Astrocyte of the spinal cord (primary cell): ENCODE measurements at regions not wholly inside any gene's neighbourhood (a gene's known extent, or its start where the extent isn't known, plus 50 kb on each side); places are given as distances from the start of the nearest gene placed in this dataset.
"Not testable (repeated sequence)": the region's sequence is repeated elsewhere in the genome, so short reads cannot be mapped to it uniquely, and the experiment has no call there.

ENCODE experiments used
- DNase-seq: peaks from one replicate; pipeline ENCODE4 v3.0.0; 2011; ENCODE audit warnings: low read depth, low spot score
- H3K4me3 ChIP-seq: 2 replicates; pipeline ENCODE4 v1.5.1; 2011; ENCODE audit warnings: low read depth, mild to moderate bottlenecking, low read length, moderate library complexity
- in situ Hi-C: cut with HindIII; loops from 2 replicates; pipeline ENCODE4 v1.10.0; 2017; ENCODE audit warnings: low sequenced_read_pairs
- TF ChIP-seq, protein P1 (sequence below): IDR thresholded peaks from 2 replicates; pipeline ENCODE4 v1.5.1; 2012; ENCODE audit warnings: low read depth, mild to moderate bottlenecking, low read length, inconsistent platforms

DNA sequence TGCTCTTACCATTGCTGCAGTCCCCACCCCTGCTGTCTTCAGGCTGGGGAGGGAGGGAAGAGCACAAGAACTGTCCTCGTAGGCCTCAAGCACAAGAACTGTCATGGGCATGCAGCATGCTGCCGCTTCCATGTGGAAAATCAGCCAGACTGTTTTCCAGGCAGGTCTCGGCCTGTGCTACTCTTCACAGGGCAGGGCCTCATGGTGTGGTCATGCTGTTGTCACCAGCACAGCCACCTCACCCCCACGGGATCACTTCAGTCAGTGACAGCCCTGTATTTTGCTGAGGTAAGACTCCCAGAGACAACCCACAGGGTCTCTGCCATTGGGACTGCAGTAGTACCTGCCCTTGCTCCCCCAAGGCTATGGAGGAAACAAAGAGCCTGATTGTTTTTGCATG is 205.3 kb downstream of the NAP1L3 start:
- DNase-seq = no peak
- H3K4me3 ChIP-seq = no peak overlapping the region
- TF ChIP-seq, protein P1, sequence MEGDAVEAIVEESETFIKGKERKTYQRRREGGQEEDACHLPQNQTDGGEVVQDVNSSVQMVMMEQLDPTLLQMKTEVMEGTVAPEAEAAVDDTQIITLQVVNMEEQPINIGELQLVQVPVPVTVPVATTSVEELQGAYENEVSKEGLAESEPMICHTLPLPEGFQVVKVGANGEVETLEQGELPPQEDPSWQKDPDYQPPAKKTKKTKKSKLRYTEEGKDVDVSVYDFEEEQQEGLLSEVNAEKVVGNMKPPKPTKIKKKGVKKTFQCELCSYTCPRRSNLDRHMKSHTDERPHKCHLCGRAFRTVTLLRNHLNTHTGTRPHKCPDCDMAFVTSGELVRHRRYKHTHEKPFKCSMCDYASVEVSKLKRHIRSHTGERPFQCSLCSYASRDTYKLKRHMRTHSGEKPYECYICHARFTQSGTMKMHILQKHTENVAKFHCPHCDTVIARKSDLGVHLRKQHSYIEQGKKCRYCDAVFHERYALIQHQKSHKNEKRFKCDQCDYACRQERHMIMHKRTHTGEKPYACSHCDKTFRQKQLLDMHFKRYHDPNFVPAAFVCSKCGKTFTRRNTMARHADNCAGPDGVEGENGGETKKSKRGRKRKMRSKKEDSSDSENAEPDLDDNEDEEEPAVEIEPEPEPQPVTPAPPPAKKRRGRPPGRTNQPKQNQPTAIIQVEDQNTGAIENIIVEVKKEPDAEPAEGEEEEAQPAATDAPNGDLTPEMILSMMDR = no peak
- in situ Hi-C loops = no loop called here

DNA sequence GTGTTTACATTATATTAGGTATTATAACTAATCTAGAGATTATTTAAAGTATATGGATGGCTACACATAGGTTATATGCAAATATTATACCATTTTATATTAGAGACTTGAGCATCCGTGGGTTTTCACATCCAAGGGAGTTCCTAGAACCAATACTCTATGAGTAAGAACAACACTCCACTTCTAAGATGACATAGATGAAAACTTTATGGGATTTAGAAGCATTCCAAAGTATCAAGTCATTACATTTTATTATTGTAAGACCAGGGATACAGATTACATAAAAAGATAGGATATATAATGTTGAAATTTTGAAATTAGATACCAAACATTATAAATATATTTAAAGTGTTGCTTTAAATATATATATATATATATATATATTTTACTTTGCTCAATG is 207.0 kb downstream of the NAP1L3 start:
- TF ChIP-seq, protein P1 = no peak
- no peak for DNase-seq
- in situ Hi-C loops = no loop called here
- no peak overlapping the region for H3K4me3 ChIP-seq

DNA sequence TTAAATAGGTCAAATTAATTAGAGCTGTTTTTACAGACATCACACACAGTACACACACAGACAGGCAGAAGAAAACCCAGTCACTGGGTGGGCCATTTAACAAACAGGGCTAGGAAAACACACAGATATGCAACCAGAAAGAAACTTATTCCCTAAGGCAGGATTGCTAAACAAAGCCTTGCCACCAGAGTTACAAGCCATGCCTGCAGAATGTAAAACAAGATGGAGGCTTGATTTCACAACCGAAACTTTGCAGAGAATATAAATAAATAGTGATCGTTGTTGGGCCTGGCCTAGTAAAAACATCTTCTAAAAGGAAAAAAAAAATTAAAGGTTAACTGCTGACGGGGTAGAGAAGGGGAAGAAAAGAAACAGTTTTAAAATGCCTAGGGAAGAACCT is 212.3 kb downstream of the NAP1L3 start:
- H3K4me3 ChIP-seq = no peak overlapping the region
- TF ChIP-seq, protein P1 = no peak
- in situ Hi-C loops = no loop called here
- DNase-seq = no peak

DNA sequence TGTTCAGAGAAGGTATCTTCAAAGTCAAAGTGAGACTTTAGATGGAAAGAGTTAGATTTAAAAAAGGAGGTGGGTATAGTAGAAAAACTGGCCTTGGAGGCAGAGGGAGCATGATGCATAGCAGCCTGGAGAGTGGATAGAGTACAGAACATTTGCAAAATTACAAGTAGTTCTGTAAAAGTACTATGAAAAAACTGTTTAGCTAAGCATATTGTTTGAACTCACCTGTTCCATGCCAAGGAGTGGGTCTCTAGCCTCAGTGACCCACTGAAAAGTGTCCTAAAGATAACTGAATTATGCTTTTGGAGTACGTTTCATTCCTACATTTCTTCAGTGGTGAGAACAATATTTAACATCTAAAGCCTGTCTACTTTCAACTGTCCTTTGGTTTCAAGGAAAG is 218.9 kb downstream of the NAP1L3 start:
- in situ Hi-C loops = no loop called here
- TF ChIP-seq, protein P1 = no peak
- no peak for DNase-seq
- no peak overlapping the region for H3K4me3 ChIP-seq

DNA sequence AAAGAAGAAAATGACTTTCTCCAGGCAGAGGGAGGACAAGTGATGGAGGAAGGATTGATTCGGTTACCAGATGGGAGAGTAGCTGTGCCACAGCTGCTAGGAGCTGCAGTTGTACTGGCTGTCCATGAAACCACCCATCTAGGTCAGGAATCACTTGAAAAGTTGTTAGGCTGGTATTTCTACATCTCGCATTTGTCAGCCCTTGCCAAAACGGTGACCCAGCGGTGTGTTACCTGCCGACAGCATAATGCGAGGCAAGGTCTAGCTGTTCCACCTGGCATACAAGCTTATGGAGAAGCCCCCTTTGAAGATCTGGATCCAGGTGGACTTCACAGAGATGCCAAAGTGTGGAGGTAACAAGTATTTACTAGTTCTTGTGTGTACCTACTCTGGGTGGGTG is 238.7 kb downstream of the NAP1L3 start:
- DNase-seq, in situ Hi-C loops: not testable (repeated sequence)

DNA sequence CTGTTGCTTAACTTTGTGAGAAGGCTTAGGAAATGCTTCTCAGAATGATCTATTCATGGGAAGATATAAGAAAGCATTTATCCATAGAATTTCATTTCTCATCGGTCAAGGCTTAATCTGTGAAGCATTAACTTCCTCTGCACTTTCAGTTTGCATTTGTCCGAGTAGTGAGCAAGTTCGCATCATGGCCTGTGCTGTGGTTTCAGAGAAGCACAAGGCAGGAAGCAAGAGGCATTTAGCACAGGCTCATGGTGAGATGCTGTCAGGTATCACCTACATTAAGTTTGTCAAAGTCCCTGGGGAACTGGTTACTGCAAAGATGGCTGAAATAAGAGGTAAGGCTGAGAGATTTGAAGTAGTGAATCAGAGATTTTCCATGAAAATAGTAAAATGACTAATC is 244.9 kb downstream of the NAP1L3 start:
- DNase-seq = no peak
- H3K4me3 ChIP-seq = no peak overlapping the region
- TF ChIP-seq, protein P1 = no peak
- in situ Hi-C loops = no loop called here

More for the DNA sequence above, 238.7 kb downstream of the NAP1L3 start:
- H3K4me3 ChIP-seq = not testable (repeated sequence)

DNA sequence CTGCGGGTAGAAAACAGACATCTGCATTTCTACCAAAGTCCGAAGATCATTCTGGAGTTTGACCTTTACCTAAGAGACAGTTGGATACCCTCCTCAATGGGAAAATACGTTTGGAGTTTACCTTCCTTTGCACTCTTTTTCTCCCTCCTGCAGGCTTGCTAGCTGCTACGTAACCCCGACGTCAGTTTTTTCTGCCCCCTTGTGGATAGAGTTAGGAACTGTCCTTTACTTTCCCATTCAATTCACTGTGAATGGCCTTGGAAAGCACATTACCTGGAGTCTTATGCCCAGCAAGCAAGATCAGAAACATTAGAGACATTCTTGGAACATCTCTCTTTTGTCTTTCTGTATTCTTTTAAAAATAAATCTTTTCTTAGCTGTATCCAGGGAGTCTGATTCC is 250.7 kb downstream of the NAP1L3 start:
- no peak overlapping the region for H3K4me3 ChIP-seq
- no peak for DNase-seq
- TF ChIP-seq, protein P1 = peak; percentile 30
- in situ Hi-C loops = no loop called here
